PC-9 (cell line): ENCODE measurements at regions not wholly inside any gene's neighbourhood (a gene's known extent, or its start where the extent isn't known, plus 50 kb on each side); places are given as distances from the start of the nearest gene placed in this dataset.

Experiments
- CTCF ChIP-seq: fragments of 200-600 bp; sonication (generic); conservative IDR thresholded peaks from 2 replicates; pipeline ENCODE4 v1.6.1; 2017; ENCODE audit warnings: mixed run types, antibody characterized with exemption, mild to moderate bottlenecking, moderate library complexity
- EZH2 ChIP-seq: fragments of 200-600 bp; sonication (generic); IDR thresholded peaks from 2 replicates; pipeline ENCODE4 v1.8.0; 2017; ENCODE audit warnings: antibody characterized with exemption, low read depth

- TF ChIP-seq CTCF: no peak
- TF ChIP-seq EZH2: no peak
Observed at GRCh38 chr2:84247532-84247931, 211.5 kb downstream of the SUCLG1 start.
